ENCODE measurements at regions not wholly inside any gene's neighbourhood (a gene's known extent, or its start where the extent isn't known, plus 50 kb on each side); places are given as distances from the start of the nearest gene placed in this dataset.

DNA sequence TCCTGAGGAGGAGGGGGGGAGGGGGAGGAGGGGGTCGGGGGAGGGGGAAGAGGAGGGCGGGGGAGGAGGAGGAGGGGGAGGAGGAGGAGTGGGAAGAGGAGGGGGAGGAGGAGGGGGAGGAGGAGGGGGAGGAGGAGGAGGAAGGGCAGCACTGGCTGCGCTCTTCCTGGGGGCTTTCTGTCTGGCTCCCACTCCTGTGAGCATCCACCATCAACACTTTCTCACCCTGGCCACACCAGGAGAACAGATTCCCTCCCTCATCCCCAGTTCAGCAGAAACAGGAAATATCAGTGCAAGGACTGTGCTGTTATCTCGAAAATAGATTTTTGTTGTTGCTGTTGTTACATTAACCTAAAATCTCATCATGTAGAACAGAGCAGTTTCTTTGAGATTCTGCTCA lies 530.5 kb downstream of the ACTR3B start:
- Histone ChIP-seq H3K4me2 (ENCODE audit: low read depth, low read length, poor library complexity, severe bottlenecking) (no peak overlapping the region), H3K36me3 (ENCODE audit: insufficient read depth, low read length) (no peaks in the 10 kb centered on the region), H3K4me1 (ENCODE audit: low read length) (no peaks in the 10 kb centered on the region), H3K9ac (ENCODE audit: low read length) (no peak overlapping the region), H2AFZ (ENCODE audit: low read length) (no peak overlapping the region), H3K9me2 (replicated peaks; ENCODE audit: insufficient read depth, low read length) (no peaks in the 10 kb centered on the region), H3K79me2 (ENCODE audit: low read length) (no peaks in the 10 kb centered on the region), H4K20me1 (ENCODE audit: insufficient read depth, low read depth, low read length) (no peaks in the 10 kb centered on the region), H3K9me3 (ENCODE audit: low read length) (no peaks in the 10 kb centered on the region), H3K4me3 (ENCODE audit: low read length) (no peak overlapping the region), H3K27ac (ENCODE audit: low read length) (no peak overlapping the region), H3K27me3 (ENCODE audit: low read length) (no peaks in the 10 kb centered on the region)
- DNase-seq: no peak

DNA sequence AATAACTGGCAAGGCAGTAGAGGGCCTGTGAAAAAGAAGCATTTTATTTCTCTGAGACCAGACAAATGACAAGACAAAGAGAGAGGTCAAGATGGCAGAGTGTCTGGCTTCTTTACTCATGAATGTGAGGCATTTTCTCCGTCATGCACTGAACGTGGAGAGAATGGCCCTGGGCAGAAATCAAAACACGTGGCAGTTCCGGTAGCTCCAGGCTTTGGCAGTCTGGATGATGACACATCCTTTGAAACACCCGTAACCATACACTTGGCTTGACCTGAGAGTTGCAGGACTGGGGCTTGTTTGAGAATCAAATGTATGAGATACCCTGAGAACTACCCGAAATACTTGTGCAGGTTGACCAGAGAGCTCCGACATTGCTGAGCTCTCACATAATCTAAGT lies 537.6 kb downstream of the ACTR3B start:
- Histone ChIP-seq H3K27ac (ENCODE audit: low read length) (no peak overlapping the region), H3K27me3 (ENCODE audit: low read length) (0 out of 2 replicates have a peak, but pooled peaks cover 3% of the 10 kb centered on the region), H4K20me1 (ENCODE audit: insufficient read depth, low read depth, low read length) (no peaks in the 10 kb centered on the region), H2AFZ (ENCODE audit: low read length) (no peak overlapping the region), H3K36me3 (ENCODE audit: insufficient read depth, low read length) (no peaks in the 10 kb centered on the region), H3K9ac (ENCODE audit: low read length) (no peak overlapping the region), H3K4me2 (ENCODE audit: low read depth, low read length, poor library complexity, severe bottlenecking) (no peak overlapping the region), H3K4me1 (ENCODE audit: low read length) (no peaks in the 10 kb centered on the region), H3K9me3 (ENCODE audit: low read length) (no peaks in the 10 kb centered on the region), H3K4me3 (ENCODE audit: low read length) (no peak overlapping the region), H3K9me2 (replicated peaks; ENCODE audit: insufficient read depth, low read length) (no peaks in the 10 kb centered on the region), H3K79me2 (ENCODE audit: low read length) (no peaks in the 10 kb centered on the region)
- no peak for DNase-seq

DNA sequence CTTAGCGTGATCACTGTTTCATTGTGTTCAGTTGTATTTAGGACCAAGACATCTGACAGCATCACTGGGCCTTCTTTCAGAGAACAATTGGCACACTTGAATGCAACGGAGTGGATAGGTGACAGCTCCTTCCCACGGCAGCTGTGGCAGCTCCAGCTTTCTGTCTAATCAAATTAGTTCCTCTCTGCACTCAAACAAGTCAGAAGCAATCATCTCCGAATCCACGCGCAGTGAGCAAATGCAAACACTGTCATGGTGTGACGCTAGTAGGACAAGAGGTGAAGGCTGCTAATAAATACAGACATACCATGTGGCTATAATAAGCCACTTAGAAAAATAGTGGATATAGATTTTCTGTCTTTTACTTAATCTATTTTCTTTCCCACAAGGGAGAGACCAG lies 542.4 kb downstream of the ACTR3B start:
- Histone ChIP-seq H3K4me2 (ENCODE audit: low read depth, low read length, poor library complexity, severe bottlenecking) (no peak overlapping the region), H3K36me3 (ENCODE audit: insufficient read depth, low read length) (no peaks in the 10 kb centered on the region), H3K79me2 (ENCODE audit: low read length) (no peaks in the 10 kb centered on the region), H4K20me1 (ENCODE audit: insufficient read depth, low read depth, low read length) (no peaks in the 10 kb centered on the region), H3K9me2 (replicated peaks; ENCODE audit: insufficient read depth, low read length) (no peaks in the 10 kb centered on the region), H3K9me3 (ENCODE audit: low read length) (no peaks in the 10 kb centered on the region), H3K9ac (ENCODE audit: low read length) (no peak overlapping the region), H3K4me3 (ENCODE audit: low read length) (no peak overlapping the region), H3K27me3 (ENCODE audit: low read length) (0 out of 2 replicates have a peak, but pooled peaks cover 3% of the 10 kb centered on the region), H3K27ac (ENCODE audit: low read length) (no peak overlapping the region), H2AFZ (ENCODE audit: low read length) (no peak overlapping the region), H3K4me1 (ENCODE audit: low read length) (no peaks in the 10 kb centered on the region)
- DNase-seq: no peak

DNA sequence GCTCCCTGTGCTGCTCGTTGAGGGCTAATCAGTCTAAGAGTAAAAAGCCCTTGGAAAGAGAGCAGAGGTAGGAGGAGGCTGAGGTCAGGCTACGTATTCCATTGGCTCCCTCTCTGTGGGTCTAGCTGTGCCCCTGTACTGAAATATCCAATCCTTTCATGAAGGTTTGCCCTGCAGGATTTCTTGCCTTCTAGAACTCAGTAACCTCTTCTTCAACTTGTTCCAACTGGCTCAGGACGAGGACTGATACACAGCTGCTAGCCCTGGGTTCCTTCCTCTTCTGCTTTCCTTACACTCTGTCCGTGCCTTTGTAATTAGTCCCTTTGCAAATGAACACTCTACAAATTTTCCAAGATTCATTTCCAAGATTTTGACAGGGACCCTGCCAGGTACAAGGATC lies 560.5 kb downstream of the ACTR3B start:
- no peaks in the 10 kb centered on the region for H3K9me2 ChIP-seq (replicated peaks; ENCODE audit: insufficient read depth, low read length)
- no peaks in the 10 kb centered on the region for H3K4me1 ChIP-seq (ENCODE audit: low read length)
- no peak overlapping the region for H3K9ac ChIP-seq (ENCODE audit: low read length)
- no peaks in the 10 kb centered on the region for H3K36me3 ChIP-seq (ENCODE audit: insufficient read depth, low read length)
- no peak overlapping the region for H3K4me2 ChIP-seq (ENCODE audit: low read depth, low read length, poor library complexity, severe bottlenecking)
- no peak for DNase-seq
- H3K27me3 ChIP-seq (ENCODE audit: low read length): no peaks in the 10 kb centered on the region
- no peaks in the 10 kb centered on the region for H3K79me2 ChIP-seq (ENCODE audit: low read length)
- no peak overlapping the region for H3K4me3 ChIP-seq (ENCODE audit: low read length)
- no peak overlapping the region for H2AFZ ChIP-seq (ENCODE audit: low read length)
- H3K9me3 ChIP-seq (ENCODE audit: low read length): no peaks in the 10 kb centered on the region
- H3K27ac ChIP-seq (ENCODE audit: low read length): no peak overlapping the region
- H4K20me1 ChIP-seq (ENCODE audit: insufficient read depth, low read depth, low read length): no peaks in the 10 kb centered on the region

DNA sequence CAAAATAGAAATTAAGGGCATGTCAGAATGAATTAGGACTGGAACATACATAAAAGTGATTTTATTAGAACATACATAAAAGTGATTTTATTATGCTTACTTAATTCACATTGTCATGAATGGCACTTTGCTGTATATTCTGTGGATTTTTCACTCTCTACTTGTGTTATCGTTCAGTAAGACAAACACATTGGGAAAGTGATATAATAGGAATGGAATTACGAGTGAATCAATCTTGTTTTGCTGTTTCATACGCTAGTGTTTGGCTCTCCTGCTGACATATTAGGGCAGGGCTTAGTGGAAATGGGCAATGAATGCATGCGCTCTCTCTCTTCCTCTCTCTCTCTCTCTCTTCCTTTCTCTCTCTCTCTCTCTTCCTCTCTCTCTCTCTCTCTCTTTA lies 561.1 kb downstream of the ACTR3B start:
- H3K27me3 ChIP-seq (ENCODE audit: low read length): no peaks in the 10 kb centered on the region
- H3K9me2 ChIP-seq (replicated peaks; ENCODE audit: insufficient read depth, low read length): no peaks in the 10 kb centered on the region
- H3K4me1 ChIP-seq (ENCODE audit: low read length): no peaks in the 10 kb centered on the region
- H3K4me3 ChIP-seq (ENCODE audit: low read length): no peak overlapping the region
- no peaks in the 10 kb centered on the region for H3K36me3 ChIP-seq (ENCODE audit: insufficient read depth, low read length)
- no peak for DNase-seq
- no peaks in the 10 kb centered on the region for H3K9me3 ChIP-seq (ENCODE audit: low read length)
- no peaks in the 10 kb centered on the region for H3K79me2 ChIP-seq (ENCODE audit: low read length)
- H3K9ac ChIP-seq (ENCODE audit: low read length): no peak overlapping the region
- H3K4me2 ChIP-seq (ENCODE audit: low read depth, low read length, poor library complexity, severe bottlenecking): no peak overlapping the region
- no peak overlapping the region for H3K27ac ChIP-seq (ENCODE audit: low read length)
- H4K20me1 ChIP-seq (ENCODE audit: insufficient read depth, low read depth, low read length): no peaks in the 10 kb centered on the region
- no peak overlapping the region for H2AFZ ChIP-seq (ENCODE audit: low read length)

DNA sequence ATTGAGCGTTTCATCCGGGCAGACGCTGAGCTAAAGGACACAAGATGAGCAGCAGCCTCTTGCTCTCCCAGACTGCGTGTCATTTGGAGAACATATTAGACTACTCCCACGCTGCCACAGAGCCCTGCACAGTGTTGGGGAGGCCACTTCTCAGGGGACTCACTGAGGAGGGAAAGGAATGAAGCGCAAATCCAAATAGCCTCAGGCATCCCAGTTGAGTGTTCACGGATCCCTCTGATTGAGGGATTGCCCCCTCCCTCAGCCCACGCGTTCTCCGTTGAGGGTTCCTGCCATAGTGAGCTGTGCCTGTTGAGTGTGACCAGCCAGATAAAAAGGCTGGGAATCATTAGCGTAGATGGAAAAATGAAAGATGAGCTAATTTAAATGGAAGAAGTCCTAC lies 563.4 kb downstream of the ACTR3B start:
- Histone ChIP-seq H4K20me1 (ENCODE audit: insufficient read depth, low read depth, low read length) (no peaks in the 10 kb centered on the region), H3K9ac (ENCODE audit: low read length) (no peak overlapping the region), H3K27me3 (ENCODE audit: low read length) (no peaks in the 10 kb centered on the region), H3K36me3 (ENCODE audit: insufficient read depth, low read length) (no peaks in the 10 kb centered on the region), H3K9me3 (ENCODE audit: low read length) (no peaks in the 10 kb centered on the region), H2AFZ (ENCODE audit: low read length) (no peak overlapping the region), H3K4me2 (ENCODE audit: low read depth, low read length, poor library complexity, severe bottlenecking) (no peak overlapping the region), H3K9me2 (replicated peaks; ENCODE audit: insufficient read depth, low read length) (no peaks in the 10 kb centered on the region), H3K79me2 (ENCODE audit: low read length) (no peaks in the 10 kb centered on the region), H3K27ac (ENCODE audit: low read length) (no peak overlapping the region), H3K4me3 (ENCODE audit: low read length) (no peak overlapping the region), H3K4me1 (ENCODE audit: low read length) (no peaks in the 10 kb centered on the region)
- no peak for DNase-seq

DNA sequence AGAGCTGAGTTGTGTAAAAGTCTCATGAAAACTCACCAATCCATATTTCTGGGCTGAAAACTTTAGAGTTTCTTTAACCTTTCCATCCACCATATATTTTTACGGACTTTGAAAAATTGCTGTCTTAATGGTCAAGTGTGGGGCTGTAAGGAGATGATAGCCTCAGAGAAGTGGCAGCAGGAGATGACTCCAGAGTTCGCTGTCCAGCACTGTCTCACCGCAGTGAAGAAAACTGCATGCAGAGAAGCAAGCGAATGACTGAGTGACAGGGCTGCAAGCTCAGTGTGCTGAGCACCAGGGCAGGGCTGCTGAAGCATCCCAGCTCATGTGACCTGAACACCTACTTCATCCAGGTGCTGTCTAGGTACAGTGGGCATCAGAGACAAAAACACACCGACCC lies 564.5 kb downstream of the ACTR3B start:
- H3K4me3 ChIP-seq (ENCODE audit: low read length): no peak overlapping the region
- no peak overlapping the region for H3K4me2 ChIP-seq (ENCODE audit: low read depth, low read length, poor library complexity, severe bottlenecking)
- H3K4me1 ChIP-seq (ENCODE audit: low read length): no peaks in the 10 kb centered on the region
- H3K27me3 ChIP-seq (ENCODE audit: low read length): no peaks in the 10 kb centered on the region
- no peak for DNase-seq
- no peaks in the 10 kb centered on the region for H3K9me3 ChIP-seq (ENCODE audit: low read length)
- no peaks in the 10 kb centered on the region for H3K36me3 ChIP-seq (ENCODE audit: insufficient read depth, low read length)
- no peak overlapping the region for H3K27ac ChIP-seq (ENCODE audit: low read length)
- no peaks in the 10 kb centered on the region for H3K79me2 ChIP-seq (ENCODE audit: low read length)
- H4K20me1 ChIP-seq (ENCODE audit: insufficient read depth, low read depth, low read length): no peaks in the 10 kb centered on the region
- no peak overlapping the region for H3K9ac ChIP-seq (ENCODE audit: low read length)
- no peaks in the 10 kb centered on the region for H3K9me2 ChIP-seq (replicated peaks; ENCODE audit: insufficient read depth, low read length)
- no peak overlapping the region for H2AFZ ChIP-seq (ENCODE audit: low read length)

DNA sequence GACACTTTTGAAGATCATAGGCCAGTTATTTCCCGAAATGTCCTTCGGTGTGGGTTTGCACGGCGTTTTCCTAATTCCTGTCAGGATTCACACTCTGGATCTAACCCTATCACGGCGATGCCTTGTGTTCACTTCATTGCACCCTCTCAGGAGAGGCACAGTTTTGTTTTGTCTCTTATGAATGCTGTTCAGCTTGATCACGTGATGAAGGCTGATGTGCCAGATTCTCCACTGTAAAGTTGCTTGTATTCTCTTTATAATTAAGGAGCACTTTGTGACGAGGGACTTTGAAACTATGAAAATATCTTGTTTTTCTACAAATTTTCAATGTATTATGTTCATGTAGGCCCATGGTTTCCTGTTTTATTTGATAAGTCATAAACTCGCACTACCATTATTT lies 568.1 kb downstream of the ACTR3B start:
- Histone ChIP-seq H4K20me1 (ENCODE audit: insufficient read depth, low read depth, low read length) (no peaks in the 10 kb centered on the region), H3K9me2 (replicated peaks; ENCODE audit: insufficient read depth, low read length) (no peaks in the 10 kb centered on the region), H3K79me2 (ENCODE audit: low read length) (no peaks in the 10 kb centered on the region), H3K27ac (ENCODE audit: low read length) (no peak overlapping the region), H3K9ac (ENCODE audit: low read length) (no peak overlapping the region), H3K4me3 (ENCODE audit: low read length) (no peak overlapping the region), H3K9me3 (ENCODE audit: low read length) (no peaks in the 10 kb centered on the region), H2AFZ (ENCODE audit: low read length) (no peak overlapping the region), H3K27me3 (ENCODE audit: low read length) (no peaks in the 10 kb centered on the region), H3K4me1 (ENCODE audit: low read length) (no peaks in the 10 kb centered on the region), H3K4me2 (ENCODE audit: low read depth, low read length, poor library complexity, severe bottlenecking) (no peak overlapping the region), H3K36me3 (ENCODE audit: insufficient read depth, low read length) (no peaks in the 10 kb centered on the region)
- no peak for DNase-seq

DNA sequence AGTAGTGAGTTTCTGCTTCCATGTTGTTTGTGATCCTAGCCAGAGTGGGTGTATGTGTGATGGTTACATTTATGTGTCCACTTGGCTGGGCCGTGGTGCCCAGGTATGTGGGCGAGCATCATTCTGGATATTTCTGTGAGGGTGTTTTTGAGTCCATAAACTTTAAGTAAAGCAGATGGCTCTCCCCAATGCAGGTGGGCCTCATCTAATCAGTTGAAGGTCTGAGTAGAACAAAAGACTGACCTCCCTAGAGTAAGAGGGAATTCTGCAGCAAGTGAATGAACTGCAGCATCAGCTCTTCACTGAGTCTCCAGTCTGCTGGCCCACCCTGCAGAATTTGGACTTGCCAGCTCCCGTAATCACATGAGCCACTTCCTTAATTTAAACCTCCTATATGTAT lies 571.9 kb downstream of the ACTR3B start:
- Histone ChIP-seq H3K27ac (ENCODE audit: low read length) (no peak overlapping the region), H3K4me3 (ENCODE audit: low read length) (no peak overlapping the region), H4K20me1 (ENCODE audit: insufficient read depth, low read depth, low read length) (no peaks in the 10 kb centered on the region), H3K9me3 (ENCODE audit: low read length) (no peaks in the 10 kb centered on the region), H3K27me3 (ENCODE audit: low read length) (no peaks in the 10 kb centered on the region), H3K9me2 (replicated peaks; ENCODE audit: insufficient read depth, low read length) (no peaks in the 10 kb centered on the region), H3K79me2 (ENCODE audit: low read length) (no peaks in the 10 kb centered on the region), H3K36me3 (ENCODE audit: insufficient read depth, low read length) (no peaks in the 10 kb centered on the region), H2AFZ (ENCODE audit: low read length) (no peak overlapping the region), H3K4me2 (ENCODE audit: low read depth, low read length, poor library complexity, severe bottlenecking) (no peak overlapping the region), H3K4me1 (ENCODE audit: low read length) (no peaks in the 10 kb centered on the region), H3K9ac (ENCODE audit: low read length) (no peak overlapping the region)
- no peak for DNase-seq
